SJCRH30 (cell line): ENCODE measurements at regions not wholly inside any gene's neighbourhood (a gene's known extent, or its start where the extent isn't known, plus 50 kb on each side); places are given as distances from the start of the nearest gene placed in this dataset.

Experiments used
- DNase-seq, 2 experiments: peaks; one replicate each; pipeline ENCODE4 v3.0.0-alpha.2; 2015 to 2020
- H3K27ac ChIP-seq: fragments of 250-450 bp; sonication (Bioruptor Pico); 2 replicates; pipeline ENCODE4 v1.5.1; 2020; ENCODE audit warnings: mild to moderate bottlenecking, moderate library complexity
- H3K27me3 ChIP-seq: fragments of 250-450 bp; sonication (Bioruptor Pico); 2 replicates; pipeline ENCODE4 v1.5.1; 2020; ENCODE audit warnings: mild to moderate bottlenecking, moderate library complexity
- H3K36me3 ChIP-seq: fragments of 250-450 bp; sonication (Bioruptor Pico); 2 replicates; pipeline ENCODE4 v1.5.1; 2020; ENCODE audit warnings: mild to moderate bottlenecking, moderate library complexity
- H3K4me1 ChIP-seq: fragments of 250-450 bp; sonication (Bioruptor Pico); 2 replicates; pipeline ENCODE4 v1.5.1; 2020; ENCODE audit warnings: mild to moderate bottlenecking, moderate library complexity
- H3K4me3 ChIP-seq: fragments of 250-450 bp; sonication (Bioruptor Pico); 2 replicates; pipeline ENCODE4 v1.5.1; 2020; ENCODE audit warnings: mild to moderate bottlenecking, moderate library complexity
- H3K9me3 ChIP-seq: fragments of 250-450 bp; sonication (Bioruptor Pico); replicated peaks from 2 replicates; pipeline ENCODE4 v1.5.1; 2020; ENCODE audit warnings: mild to moderate bottlenecking, moderate library complexity

DNA sequence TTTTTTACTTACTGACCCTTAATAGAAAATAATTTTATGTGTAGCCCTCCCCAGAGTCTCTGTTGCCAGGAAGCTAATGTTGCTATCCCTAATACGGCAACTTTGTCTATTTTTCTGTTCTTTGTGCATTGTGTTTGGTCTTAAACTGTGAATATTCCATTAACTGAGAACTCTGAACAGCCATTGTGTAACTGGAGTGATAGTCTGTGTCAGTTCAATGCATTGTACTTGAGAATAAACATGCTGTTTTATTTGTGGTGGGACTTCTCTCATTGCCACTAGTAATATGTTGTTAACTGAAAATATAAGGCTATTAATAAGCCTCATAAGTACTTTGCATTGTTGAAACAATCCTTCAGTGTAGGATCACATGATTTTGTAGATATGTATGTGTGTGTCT lies 278.3 kb upstream of the DMRT1 start:
- no peak for DNase-seq
- no peaks in the 10 kb centered on the region for H3K36me3 ChIP-seq
- no peaks in the 10 kb centered on the region for H3K27me3 ChIP-seq
- H3K27ac ChIP-seq = no peak overlapping the region
- no peak overlapping the region for H3K4me3 ChIP-seq
- H3K9me3 ChIP-seq = no peaks in the 10 kb centered on the region; the same call in 1 of the 2 replicates
- H3K4me1 ChIP-seq = 0 out of 2 replicates have a peak, but pooled peaks cover 4% of the 10 kb centered on the region

DNA sequence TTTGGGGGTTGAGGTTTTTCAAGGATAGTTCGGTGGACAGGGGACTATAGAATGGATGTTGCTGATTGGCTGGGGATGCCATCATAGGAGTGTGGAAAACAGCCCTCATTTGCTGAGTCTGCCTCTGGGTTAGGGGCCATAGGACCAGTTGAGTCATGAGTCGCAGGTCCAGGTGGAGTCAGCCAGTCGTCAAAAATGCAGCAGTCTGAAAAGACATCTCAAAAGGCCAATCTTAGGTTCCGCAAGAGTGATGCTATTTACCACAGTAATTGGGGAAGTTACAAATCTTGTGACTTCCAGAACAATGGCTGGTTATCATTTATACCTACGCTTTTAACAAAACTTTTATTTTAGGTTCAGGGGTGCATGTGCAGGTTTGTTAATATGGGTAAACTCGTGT lies 276.0 kb upstream of the DMRT1 start:
- no peaks in the 10 kb centered on the region for H3K27me3 ChIP-seq
- H3K4me1 ChIP-seq = 0 out of 2 replicates have a peak, but pooled peaks cover 4% of the 10 kb centered on the region
- H3K4me3 ChIP-seq = no peak overlapping the region
- H3K27ac ChIP-seq = no peak overlapping the region
- H3K9me3 ChIP-seq = no peaks in the 10 kb centered on the region; the same call in 1 of the 2 replicates
- no peaks in the 10 kb centered on the region for H3K36me3 ChIP-seq
- no peak for DNase-seq

DNA sequence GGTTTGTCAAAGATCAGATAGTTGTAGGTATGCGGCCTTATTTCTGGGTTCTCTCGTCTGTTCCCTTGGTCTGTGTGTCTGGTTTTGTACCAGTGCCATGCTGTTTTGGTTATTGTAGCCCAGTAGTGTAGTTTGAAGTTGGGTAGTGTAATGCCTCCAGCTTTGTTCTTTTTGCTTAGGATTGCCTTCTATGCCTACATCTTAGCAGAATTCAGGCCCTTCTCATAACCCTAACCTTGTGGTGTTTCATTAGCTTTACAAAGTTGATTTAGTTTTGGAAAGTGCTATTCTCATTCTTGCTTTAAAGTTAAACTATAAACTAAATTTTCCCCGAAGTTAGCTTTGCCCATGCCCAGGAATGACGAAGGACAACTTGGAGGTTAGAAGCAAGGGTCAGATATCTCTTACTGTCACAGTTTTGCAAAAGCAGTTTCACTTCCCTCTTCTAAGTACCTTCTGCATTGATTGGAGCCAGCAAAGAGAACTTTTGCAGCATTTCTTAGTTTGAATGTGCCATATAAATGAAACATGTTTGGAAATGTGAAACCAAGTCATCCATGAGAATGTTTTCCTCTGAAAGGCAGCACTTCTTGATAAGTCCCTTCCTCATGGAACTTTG lies 274.3 kb upstream of the DMRT1 start:
- Histone ChIP-seq H3K27me3 (no peaks in the 10 kb centered on the region), H3K36me3 (no peaks in the 10 kb centered on the region), H3K9me3 (no peaks in the 10 kb centered on the region; the same call in 1 of the 2 replicates), H3K4me3 (no peak overlapping the region), H3K27ac (no peak overlapping the region), H3K4me1 (0 out of 2 replicates have a peak, but pooled peaks cover 4% of the 10 kb centered on the region)
- DNase-seq = no peak

DNA sequence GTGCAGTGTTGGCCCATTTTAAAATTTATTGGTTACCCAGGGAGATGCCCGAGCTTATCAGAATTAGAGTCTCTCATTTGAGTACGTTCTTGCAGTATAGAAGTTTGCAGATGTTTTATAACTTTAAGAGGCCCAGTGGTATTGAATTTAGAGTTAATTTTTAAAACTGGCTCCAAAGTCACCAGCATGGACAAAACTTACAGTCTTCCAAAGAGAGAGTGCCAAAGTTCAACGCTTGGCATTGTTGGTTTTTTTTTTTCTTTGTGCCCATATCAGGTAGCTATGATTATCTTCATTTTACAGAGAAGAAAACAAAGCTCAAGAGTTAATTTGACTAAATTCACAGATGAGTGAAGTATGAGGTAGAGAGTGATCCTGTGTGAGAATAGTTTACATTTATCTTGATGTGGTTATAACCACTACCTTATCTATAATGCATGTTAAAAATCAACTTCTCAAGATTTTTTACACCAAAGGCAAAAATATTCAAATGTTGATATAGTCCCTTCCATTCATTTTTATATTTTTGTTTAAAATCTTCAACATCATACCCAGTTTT lies 273.7 kb upstream of the DMRT1 start:
- DNase-seq = no peak
- Histone ChIP-seq H3K27ac (no peak overlapping the region), H3K36me3 (no peaks in the 10 kb centered on the region), H3K27me3 (no peaks in the 10 kb centered on the region), H3K4me1 (0 out of 2 replicates have a peak, but pooled peaks cover 4% of the 10 kb centered on the region), H3K4me3 (no peak overlapping the region), H3K9me3 (no peaks in the 10 kb centered on the region; the same call in 1 of the 2 replicates)

DNA sequence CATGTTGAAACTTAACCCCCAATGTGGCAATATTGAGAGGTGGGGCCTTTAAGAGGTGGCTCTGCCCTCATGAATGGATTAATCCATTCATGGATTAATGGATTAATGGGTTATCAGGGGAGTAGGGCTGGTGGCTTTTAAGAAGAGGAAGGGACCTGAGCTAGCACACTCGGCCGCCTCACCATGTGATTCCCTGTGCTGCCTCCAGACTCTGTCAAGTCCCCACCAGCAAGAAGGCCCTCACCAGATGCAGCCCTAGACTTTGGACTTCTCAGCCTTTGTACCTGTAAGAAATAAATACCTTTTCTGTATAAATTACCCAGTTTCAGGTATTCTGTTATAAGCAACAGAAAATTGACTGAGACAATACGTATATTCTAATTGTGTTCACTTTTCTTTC lies 272.2 kb upstream of the DMRT1 start:
- Histone ChIP-seq H3K27ac (no peak overlapping the region), H3K36me3 (no peaks in the 10 kb centered on the region), H3K4me3 (no peak overlapping the region), H3K27me3 (no peaks in the 10 kb centered on the region), H3K9me3 (no peaks in the 10 kb centered on the region; the same call in 1 of the 2 replicates), H3K4me1 (0 out of 2 replicates have a peak, but pooled peaks cover 4% of the 10 kb centered on the region)
- DNase-seq = no peak

DNA sequence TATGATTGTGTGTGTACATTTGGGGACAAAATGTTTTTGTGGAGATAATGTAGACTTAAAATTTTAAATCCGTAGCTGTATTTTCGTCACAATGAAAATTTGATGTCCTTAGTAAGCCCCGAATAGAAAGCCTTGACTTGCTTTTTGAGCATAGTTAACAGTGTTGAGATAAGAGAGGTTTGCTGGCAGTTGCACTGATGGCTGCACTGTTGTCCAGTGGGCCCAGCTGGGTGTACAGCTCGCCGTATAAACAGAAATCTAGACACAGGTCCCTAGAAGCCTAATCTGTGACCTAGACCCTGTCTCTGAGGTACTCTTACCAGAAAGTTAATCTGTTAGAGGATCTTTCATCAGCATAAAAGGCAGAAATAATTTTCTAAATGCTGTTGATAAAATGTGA lies 271.3 kb upstream of the DMRT1 start:
- DNase-seq = no peak
- 0 out of 2 replicates have a peak, but pooled peaks cover 4% of the 10 kb centered on the region for H3K4me1 ChIP-seq
- H3K27me3 ChIP-seq = no peaks in the 10 kb centered on the region
- H3K9me3 ChIP-seq = no peaks in the 10 kb centered on the region; the same call in 1 of the 2 replicates
- H3K36me3 ChIP-seq = no peaks in the 10 kb centered on the region
- H3K27ac ChIP-seq = no peak overlapping the region
- no peak overlapping the region for H3K4me3 ChIP-seq

DNA sequence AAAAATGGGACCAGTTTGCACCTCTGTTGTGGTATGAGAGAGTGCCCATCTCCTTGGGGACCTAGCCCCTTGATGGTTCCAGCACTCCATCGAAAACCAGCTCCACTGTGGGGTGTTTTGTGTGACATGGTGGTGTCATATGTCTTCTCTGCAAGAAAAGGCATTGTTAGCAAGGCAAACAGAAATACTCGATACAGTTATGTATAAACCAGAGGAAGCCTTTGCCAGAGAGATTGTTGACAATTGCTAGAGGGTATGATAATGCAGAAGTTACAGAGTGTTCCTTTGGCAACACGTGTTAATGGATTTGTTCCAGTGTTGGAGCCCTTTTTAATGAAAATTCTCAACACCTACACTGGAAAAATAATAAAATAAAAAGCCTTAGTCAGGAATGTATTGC lies 270.4 kb upstream of the DMRT1 start:
- H3K36me3 ChIP-seq = no peaks in the 10 kb centered on the region
- H3K9me3 ChIP-seq = no peaks in the 10 kb centered on the region; the same call in 1 of the 2 replicates
- 0 out of 2 replicates have a peak, but pooled peaks cover 4% of the 10 kb centered on the region for H3K4me1 ChIP-seq
- DNase-seq = peak in 1 of 2 experiments; percentile 14
- no peak overlapping the region for H3K4me3 ChIP-seq
- no peaks in the 10 kb centered on the region for H3K27me3 ChIP-seq
- H3K27ac ChIP-seq = no peak overlapping the region

DNA sequence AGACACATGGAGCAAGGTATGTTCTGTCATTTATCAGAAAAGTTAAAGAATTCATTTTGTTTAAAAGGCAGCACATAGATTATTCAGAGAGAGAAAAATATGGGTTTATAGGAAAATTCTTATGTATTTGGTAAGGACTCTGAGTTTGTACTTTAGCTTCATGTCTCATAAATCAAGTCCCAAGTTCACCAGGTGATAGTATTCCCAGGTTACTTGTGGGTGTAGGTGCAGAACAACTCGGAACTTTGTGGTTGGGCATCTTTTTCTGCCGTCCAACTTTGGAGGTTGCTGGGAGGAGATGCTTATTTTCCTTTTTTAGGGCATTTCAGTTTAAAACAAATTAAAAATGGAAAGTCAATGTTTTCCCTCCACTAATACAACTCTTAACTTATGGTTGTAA lies 269.8 kb upstream of the DMRT1 start:
- H3K27ac ChIP-seq = no peak overlapping the region
- DNase-seq = no peak
- H3K4me1 ChIP-seq = 0 out of 2 replicates have a peak, but pooled peaks cover under 1% of the 10 kb centered on the region
- no peaks in the 10 kb centered on the region for H3K27me3 ChIP-seq
- H3K4me3 ChIP-seq = no peak overlapping the region
- H3K9me3 ChIP-seq = no peaks in the 10 kb centered on the region
- no peaks in the 10 kb centered on the region for H3K36me3 ChIP-seq

DNA sequence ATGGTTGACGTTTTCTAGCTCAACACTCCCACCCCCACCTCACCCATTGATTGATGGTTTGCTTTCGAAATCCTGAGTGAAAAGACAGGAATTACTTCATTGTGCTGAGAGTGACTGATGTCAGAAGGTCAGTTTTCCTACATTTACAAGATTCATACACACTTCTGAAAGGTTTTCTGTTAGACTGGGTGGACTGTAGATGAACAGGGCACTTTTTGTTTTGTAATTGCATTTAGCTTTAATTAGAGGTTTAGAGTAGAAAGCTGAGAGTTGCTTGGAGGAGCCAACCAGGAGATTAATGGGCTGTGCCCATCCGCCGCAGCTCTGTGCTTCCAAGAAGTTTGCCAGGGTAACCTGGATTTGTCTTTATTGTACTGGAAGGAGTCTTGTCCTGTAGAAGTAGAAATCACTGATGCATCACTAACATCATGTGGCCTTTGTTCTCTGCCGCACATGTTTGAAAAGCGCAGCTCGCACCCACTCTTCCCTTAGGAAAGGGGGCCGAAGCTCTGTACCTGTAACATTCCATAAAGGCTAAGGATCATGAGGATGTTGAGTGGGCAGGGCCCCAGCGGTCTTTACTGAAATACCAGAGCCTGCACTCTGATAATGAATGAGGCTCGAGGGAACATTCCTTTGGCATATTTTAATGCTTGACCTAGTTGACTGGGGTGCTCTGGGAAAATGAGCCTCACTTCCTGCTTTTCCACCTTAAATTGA lies 267.6 kb upstream of the DMRT1 start:
- Histone ChIP-seq H3K4me1 (no peaks in the 10 kb centered on the region), H3K27me3 (no peaks in the 10 kb centered on the region), H3K9me3 (no peaks in the 10 kb centered on the region), H3K27ac (no peak overlapping the region), H3K36me3 (no peaks in the 10 kb centered on the region), H3K4me3 (no peak overlapping the region)
- no peak for DNase-seq

DNA sequence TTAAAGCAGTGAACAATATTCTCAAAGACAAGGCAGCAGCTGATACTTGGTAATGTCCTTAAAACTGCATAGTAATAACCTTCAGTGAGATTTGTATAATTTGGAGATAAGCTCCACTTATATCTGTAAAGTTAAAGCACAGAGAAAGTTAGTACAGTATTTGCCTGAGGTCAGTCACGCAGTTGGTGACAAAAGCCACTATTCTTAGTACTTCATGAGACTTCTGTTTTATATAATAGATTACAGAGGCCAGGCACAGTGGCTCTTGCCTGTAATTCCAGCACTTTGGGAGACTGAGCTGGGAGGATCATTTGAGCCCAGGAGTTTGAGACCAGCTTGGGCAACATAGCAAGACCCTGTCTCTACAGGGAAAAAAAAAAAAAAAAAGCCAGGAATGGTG lies 266.4 kb upstream of the DMRT1 start:
- no peaks in the 10 kb centered on the region for H3K9me3 ChIP-seq
- no peak for DNase-seq
- no peaks in the 10 kb centered on the region for H3K36me3 ChIP-seq
- no peak overlapping the region for H3K27ac ChIP-seq
- H3K4me3 ChIP-seq = no peak overlapping the region
- no peaks in the 10 kb centered on the region for H3K27me3 ChIP-seq
- no peaks in the 10 kb centered on the region for H3K4me1 ChIP-seq

DNA sequence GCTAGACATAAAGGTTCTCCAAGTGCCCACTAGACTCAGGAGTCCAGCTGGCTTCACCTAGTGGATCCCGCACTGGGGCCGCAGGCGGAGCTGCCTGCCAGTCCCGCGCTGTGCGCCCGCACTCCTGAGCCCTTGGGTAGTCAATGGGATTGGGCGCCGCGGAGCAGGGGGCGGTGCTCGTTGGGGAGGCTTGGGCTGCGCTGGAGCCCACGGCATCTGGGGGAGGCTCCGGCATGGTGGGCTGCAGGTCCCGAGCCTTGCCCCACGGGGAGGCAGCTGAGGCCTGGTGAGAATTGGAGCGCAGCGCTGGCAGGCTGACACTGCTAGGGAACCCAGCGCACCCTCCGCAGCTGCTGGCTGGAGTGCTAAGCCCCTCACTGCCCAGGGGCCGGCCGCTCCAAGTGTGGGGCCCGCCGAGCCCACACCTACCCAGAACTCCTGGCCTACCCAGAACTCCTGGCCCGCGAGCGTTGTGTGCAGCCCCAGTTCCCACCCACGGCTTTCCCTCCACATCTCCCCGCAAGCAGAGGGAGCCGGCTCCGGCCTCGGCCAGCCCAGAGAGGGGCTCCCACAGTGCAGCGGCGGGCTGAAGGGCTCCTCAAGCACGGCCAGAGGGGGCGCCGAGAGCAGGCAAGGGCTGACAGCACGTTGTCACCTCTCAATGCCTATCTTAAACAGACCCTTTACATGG lies 260.7 kb upstream of the DMRT1 start:
- Histone ChIP-seq H3K27me3 (no peaks in the 10 kb centered on the region), H3K4me1 (no peaks in the 10 kb centered on the region), H3K9me3 (no peaks in the 10 kb centered on the region), H3K4me3 (no peak overlapping the region), H3K27ac (no peak overlapping the region), H3K36me3 (no peaks in the 10 kb centered on the region)
- DNase-seq = no peak

DNA sequence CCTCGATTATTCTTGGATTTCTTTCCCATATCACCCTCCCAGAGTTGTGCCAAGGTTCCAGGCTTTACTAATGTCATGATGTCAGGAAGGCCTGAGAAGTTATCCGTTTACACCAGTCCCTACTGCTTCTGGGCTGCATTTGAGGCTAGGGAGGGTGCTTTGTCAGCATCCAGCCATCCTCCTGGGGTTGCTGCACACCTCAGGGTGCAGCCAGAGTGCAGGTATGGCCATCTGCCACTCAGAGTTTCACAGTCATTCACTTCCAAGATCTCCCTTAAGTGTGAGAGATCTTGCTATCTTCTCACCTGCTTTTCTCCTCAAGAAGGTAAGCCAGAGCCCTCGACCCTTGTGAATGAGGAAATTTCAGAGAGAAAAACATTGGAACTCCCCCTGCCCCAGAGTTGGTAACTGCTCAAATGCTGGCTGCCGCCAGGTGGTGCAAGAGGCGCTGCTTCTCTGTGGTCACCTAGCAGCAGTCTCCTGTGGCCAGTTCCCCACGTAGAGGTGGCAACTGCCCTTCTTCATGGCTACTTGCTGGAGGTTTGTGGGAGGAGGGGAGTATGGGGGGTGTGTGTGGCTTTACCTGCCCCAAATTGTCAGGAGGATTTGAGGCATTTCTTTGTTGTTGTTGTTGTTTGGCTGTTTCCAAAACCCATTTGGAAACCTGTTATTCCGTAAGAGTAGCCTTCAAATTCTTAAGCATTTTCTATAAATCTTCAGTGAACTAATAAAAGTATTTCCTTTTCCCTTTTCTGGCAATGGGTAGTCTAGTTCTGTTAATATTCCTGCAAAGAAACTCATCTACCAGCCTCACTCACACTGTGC lies 259.6 kb upstream of the DMRT1 start:
- Histone ChIP-seq H3K4me3 (no peak overlapping the region), H3K36me3 (no peaks in the 10 kb centered on the region), H3K9me3 (no peaks in the 10 kb centered on the region), H3K27me3 (no peaks in the 10 kb centered on the region), H3K4me1 (no peaks in the 10 kb centered on the region), H3K27ac (no peak overlapping the region)
- DNase-seq = no peak

DNA sequence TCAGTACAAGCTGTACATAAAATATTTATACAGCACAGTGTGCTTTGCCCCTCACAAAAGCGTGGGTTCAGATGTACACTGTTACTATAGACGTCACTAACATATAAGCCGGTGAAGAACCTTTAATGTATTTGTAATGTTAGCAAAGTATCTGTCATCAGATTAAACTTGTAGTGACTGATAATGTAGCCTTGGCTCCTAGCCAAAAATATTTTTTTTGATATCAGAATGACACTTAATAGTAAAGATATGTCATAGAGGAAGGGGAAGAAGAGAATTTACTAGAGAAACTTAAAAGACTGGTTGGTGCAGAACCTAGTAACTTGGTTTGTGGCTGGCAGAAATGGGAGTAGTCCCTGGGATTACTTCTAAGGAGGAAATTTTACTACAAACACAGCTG lies 258.7 kb upstream of the DMRT1 start:
- Histone ChIP-seq H3K4me3 (no peak overlapping the region), H3K27ac (no peak overlapping the region), H3K36me3 (no peaks in the 10 kb centered on the region), H3K27me3 (no peaks in the 10 kb centered on the region), H3K9me3 (no peaks in the 10 kb centered on the region), H3K4me1 (no peaks in the 10 kb centered on the region)
- DNase-seq = no peak

DNA sequence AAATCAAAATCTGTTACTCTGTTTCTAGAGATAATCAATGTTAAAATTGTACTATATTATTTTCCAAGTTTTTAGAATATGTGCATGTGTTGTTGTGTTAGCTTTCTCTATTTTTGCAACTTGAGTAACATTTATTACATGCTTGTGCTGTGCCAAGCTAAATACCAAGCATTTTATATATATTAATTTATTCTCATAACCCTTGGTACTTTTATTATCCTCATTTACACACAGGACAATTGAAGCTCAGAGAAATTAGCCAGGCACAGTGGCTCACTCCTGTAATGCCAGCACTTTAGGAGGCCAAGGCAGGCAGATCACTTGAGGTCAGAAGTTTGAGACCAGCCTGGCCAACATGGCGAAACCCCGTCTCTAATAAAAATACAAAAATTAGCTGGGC lies 254.0 kb upstream of the DMRT1 start:
- Histone ChIP-seq H3K4me3 (no peak overlapping the region), H3K27ac (no peak overlapping the region), H3K36me3 (no peaks in the 10 kb centered on the region), H3K9me3 (no peaks in the 10 kb centered on the region), H3K4me1 (no peaks in the 10 kb centered on the region), H3K27me3 (no peaks in the 10 kb centered on the region)
- no peak for DNase-seq
